ENCODE measurements at regions not wholly inside any gene's neighbourhood (a gene's known extent, or its start where the extent isn't known, plus 50 kb on each side); places are given as distances from the start of the nearest gene placed in this dataset.
"Not testable (repeated sequence)": the region's sequence is repeated elsewhere in the genome, so short reads cannot be mapped to it uniquely, and the experiment has no call there.

DNA sequence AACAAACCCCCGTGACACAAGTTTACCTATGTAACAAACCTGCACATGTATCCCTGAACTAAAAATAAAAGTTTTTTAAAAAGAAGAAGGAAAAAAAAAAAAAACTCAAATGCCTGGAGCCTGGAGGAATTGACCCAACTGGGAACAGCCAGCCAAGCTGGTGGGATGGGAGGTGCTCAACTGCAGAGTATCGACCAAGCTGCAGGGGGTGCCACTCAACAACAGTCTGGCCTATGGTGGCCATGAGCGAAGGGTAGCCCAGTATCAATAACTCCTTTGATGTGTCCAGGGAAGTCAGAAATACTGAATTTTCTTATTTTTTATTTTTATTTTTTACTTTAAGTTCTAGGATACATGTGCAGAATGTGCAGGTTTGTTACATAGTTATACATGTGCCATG, 310.3 kb upstream of the DLGAP1 start:
- DNase-seq (ENCODE audit: low read depth), result no peak

DNA sequence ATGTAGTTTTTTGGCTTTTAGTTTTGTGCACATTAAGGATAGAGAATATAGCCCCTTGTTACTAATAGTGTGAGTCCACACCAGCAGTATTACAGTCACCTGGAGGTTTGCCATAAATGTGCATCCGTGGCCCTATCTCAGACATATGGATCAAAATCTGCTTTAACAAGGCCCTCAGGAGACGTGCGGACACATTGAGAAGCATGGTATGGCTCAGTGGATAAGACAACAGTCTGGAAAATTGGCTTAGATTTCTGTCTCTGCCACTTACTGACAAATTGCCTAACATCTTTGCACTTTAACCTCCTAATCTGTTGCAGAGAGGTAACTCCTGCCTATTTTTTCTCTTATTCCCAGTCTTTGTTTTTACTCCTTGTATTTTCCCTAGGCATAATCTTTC, 307.2 kb upstream of the DLGAP1 start:
- DNase-seq (ENCODE audit: low read depth), result no peak

DNA sequence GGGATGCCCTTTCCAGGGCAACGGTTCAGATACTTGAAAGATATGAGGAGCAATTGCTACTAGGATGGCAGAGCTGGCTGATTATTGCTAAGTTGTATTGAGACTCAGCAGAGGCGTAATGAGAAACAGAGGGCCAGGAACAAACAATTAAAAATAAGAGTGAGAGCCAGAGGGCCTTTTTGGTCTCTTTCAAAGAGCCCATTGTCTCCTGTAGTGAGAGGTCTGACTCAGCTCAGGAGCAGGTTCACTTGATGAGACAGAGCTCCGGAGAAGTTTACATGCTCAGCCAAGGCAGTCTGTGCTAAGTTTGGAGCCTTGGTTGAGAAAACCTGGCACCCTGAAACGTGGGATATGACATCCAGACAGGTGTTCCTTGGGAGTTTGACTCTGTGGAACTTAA, 303.9 kb upstream of the DLGAP1 start:
- DNase-seq (ENCODE audit: low read depth), result no peak

DNA sequence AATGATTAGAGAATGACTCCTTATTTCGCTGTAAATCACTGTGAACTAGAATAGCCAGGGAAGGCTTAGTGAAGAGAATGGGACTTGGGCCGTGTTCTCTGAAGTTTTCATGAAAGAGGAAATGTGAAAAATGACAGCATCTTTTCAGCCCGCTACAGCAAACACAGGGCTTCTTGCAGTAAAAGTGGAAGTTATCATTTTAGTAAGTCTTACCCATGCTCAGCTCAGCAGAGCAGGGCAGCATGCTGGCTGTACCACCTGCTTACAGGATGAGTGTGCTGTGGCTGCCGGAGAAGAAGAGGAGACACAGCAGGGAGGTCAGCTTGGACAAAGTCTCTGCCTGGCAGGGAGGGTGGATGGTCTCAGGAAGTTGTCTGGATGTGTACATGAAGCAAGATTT, 300.7 kb upstream of the DLGAP1 start:
- no peak for DNase-seq (ENCODE audit: low read depth)

DNA sequence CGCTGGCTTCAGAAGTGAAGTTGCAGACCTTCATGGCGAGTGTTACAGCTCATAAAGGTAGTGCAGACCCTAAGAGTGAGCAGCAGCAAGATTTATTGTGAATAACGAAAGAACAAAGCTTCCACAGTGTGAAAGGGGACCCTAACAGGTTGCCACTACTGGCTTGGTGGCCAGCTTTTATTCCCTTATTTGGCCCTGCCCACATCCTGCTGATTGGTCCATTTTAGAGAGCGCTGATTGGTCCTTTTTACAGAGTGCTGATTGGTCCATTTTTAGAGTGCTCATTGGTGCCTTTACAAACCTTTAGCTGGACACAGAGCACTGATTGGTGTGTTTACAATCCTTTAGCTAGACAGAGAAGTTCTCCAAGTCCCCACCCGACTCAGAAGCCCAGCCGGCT, 298.0 kb upstream of the DLGAP1 start:
- not testable (repeated sequence) for DNase-seq (ENCODE audit: low read depth)

DNA sequence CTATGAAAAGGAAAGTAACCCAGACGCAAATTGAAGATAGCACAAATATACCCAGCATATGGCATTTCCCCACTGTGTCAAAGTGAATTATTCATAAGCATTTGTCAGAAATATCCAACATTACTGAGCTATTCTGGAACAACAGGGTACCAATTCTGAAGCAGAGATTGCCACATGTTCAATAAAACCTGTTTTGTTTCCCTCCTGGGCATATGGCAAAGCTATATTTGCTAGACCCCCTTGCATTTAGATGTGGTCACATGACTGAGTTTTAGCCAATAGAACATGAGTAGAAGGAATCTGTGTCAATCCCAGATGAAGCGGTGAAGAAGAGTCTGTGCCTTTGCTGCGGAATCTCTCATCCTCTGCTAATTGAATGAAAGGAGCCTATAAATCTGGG, 296.4 kb upstream of the DLGAP1 start:
- DNase-seq (ENCODE audit: low read depth), result no peak

DNA sequence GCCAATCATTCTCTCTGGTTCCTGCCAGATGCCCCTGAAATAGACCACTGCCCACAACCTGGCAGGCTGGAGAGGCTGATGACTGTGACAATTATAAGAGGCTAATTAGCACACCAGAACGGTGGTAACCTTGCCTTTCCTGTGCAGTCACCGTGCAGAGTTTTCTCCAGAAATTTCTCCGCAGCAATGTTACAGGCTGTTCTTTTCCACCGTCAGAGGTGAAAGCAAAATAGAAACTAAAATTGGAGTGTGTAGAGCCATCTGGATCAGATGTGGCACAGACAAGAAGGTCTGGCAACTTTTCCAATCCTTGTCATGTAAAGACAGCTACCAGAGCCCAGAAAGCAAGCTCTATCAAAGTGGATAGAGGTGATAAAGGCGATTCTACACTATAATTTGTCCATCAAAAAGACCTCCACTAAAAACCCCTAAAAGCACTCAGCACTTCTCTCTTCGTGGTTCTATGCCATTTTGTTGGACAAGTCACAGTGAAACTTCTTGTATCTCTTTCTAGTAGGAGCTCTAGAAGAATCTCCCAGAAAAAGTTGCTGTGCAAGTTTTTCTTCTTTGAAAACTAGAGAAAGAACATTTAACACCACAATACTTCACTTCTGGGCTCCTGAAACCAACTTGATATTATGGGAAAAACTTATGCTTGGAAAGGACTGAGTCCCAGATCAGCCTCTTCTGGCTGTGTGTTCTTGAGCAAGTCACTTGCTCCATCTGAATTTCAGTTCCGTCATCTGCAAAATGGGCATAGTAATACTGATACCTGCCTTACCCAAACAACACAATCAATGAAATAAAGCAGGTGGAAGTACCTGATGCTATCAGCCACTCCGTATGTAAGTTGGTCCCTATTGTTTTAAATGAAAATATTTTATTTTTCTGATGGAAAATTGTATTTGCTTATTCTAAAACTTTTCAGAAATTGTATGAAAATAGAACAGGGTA, 295.6 kb upstream of the DLGAP1 start:
- no peak for DNase-seq (ENCODE audit: low read depth)

DNA sequence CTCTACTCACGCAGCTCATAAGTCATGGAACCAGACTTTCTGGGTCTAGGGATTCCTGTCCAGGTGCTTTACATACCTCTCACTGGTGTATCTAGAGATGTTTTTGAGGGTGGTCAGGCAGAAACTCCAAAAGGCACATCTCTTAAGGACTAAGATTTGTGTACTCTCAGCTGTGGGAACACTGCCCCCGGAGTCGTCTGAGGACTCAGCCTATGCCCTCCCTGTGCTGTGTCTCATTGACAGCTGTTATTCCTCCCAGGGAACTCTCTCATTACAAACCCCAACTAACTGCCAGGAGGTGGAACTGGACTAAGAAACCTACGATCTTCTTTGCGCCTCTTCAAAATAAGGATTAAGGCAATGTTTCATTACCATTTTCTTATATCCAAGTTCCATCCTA, 293.9 kb upstream of the DLGAP1 start:
- DNase-seq (ENCODE audit: low read depth), result no peak

DNA sequence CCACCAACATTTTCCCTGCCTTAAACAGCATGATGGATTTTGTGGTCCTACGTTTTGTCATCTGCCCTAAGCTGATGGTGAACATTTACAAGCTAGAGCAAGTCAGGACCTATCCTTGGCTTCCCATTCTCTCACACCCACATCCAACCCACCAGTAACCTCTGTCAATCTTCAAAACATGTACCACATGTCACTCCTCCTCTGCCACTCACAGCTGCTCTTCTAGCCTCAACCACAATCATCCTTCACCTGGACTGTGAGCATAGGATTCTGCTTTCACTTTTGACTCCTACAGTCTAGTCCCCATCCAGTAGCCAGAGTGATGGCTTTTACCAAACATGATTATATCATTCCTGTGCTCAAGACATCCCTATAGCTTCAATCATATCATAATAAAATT, 279.8 kb upstream of the DLGAP1 start:
- no peak for DNase-seq (ENCODE audit: low read depth)

DNA sequence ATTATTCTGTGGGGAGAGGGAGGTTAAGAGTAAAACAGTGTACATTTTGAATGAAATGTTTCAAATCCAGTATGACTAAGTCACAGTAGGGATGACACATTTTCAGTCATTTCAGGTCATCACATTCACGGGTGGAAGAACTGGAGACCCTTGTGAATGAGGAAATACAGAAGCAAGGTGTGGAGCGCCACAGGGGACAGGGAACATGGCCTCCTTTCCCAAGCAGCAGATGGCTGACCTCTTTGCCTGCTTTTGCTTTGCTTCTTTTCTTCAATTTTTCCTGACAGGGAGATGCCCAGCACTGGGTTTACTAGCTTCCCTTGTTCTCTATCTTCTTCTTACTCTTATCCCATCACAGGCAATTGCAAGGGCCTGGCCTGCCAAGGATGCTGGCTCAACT, 278.9 kb upstream of the DLGAP1 start:
- DNase-seq (ENCODE audit: low read depth), result no peak

DNA sequence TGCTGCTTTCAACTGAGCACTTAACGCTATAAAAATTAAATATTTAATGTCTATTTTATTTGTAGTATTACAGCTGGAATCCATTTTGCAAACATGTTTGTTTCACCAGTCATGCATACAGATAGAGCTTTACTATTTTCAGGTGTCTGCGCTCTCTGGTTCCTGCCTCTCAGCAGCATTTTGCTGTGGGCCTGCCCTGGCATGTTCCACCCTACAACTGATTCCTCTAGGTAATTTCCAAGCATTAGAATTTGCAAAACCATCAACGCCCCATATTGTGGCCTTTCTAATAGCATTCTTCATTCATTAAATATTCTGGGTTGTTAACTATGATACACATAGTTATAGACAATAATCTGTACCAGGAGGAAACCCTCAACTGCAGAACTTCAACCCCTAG, 266.4 kb upstream of the DLGAP1 start:
- no peak for DNase-seq (ENCODE audit: low read depth)

DNA sequence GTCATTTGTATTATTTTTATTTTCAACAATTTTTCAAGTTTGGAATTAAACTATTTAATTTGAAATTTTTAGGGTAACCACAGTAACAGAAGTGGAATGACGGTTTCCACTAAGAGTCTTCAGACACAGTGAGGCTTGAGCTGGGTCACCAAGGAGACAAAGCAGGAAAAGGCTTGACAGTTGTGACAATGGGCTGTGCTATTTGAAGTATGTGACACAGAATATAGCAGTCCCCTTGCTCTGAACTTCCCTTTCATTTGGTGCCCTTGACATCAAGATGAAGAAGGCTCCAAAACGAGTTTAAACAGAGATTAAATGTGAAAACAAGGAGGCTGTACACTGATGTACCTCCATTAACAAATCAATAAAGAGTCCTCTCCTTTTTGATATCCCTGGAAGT, 265.4 kb upstream of the DLGAP1 start:
- no peak for DNase-seq (ENCODE audit: low read depth)

DNA sequence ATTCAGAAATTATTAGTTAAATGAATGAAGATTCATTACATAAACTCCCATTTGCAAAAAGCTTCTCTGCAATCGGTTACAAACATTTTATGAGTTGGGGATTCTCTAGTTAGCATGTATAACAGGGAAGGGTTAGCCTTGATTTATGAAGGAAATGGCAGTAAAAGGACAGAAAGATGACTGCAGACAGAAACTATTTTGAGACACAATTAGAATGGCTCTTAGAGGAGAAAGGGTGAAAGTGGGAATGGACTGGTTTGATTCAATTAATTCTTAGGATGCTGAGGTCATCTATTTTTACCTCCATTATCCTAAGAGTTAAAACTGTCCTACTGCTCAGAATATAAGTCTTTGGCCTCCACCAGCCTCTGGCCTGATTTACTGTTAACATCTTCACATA, 250.8 kb upstream of the DLGAP1 start:
- no peak for DNase-seq (ENCODE audit: low read depth)

DNA sequence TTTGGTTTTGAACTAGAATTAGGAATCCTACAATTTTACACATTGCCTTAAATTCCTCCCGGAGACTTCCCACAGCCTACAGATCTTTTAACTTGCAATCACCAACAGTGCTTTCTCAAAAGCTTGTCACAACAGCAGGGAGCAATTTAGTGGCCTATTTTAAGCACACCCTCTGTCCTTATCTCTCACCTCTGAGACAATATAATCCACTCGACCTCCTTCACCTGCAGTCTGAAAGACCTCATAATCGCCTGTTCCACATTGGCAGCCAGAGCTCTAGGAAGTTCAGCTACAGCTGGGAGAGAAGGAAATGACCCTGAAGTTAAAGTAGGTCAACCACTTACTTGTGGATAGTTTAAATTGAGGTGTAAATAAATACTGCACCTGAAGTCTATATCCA, 249.7 kb upstream of the DLGAP1 start:
- no peak for DNase-seq (ENCODE audit: low read depth)

DNA sequence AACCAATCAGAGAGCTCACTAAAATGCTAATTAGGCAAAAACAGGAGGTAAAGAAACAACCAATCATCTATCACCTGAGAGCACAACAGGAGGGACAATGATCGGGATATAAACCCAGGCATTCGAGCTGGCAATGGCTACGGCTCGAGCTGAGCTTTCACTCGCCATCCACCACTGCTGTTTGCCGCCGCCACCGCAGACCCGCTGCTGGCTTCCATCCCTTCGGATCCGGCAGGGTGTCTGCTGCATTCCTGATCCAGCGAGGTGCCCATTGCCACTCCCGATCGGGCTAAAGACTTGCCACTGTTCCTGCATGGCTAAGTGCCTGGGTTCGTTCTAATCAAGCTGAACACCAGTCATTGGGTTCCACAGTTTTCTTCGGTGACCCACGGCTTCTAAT, 236.7 kb upstream of the DLGAP1 start:
- no peak for DNase-seq (ENCODE audit: low read depth)

DNA sequence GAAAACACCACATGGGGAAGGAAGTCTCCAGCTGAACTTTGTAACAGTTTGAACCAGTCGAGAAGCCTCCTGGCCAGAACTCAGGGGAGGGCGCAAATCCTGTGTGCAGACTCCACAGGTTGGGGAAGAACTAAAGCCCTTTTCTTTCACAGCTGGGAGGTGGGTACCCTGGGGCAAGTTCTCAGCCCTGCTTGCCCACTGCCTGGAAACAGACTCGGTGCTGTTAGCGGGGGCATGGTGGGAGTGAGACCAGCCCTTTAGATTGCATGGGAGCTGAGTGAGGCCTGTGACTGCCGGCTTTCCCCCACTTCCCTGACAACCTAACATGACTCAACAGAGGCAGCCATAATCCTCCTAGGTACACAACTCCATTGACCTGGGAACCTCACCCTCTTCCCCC, 223.6 kb upstream of the DLGAP1 start:
- DNase-seq (ENCODE audit: low read depth), result not testable (repeated sequence)

DNA sequence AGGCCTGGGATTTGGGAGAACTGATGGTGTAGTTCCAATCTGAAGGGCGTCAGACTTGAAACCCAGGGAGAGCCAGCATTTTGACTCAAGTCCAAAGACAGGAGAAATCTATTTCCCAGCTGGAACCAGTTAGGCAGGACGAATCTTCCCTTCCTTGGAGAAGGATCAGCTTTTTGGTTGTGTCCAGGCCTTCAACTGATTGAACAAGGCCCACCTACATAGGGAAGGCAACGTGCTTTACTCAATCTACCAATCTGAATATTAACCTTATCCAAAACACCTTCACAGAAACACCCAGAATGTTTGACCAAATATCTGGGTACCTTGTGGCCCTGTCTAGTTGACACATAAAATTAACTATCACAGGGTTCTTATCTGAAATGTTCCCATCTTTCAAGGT, 221.9 kb upstream of the DLGAP1 start:
- DNase-seq (ENCODE audit: low read depth), result no peak

DNA sequence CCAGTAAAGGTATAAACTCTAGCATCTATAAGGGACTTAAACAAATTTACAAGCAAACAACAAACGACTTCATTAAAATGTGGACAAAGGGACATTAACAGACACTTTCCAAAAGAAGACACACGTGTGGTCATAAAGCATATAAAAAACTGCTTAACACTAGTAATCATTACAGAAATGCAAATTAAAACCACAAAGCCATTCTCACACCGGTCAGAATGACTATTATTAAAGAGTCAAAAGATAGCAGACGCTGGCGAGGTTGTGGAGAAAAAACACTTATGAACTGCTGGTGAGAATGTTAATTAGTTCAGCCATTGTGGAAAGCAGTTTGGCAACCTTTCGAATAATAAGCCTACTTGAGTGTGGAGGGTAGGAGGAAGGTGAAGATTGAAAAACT, 217.1 kb upstream of the DLGAP1 start:
- no peak for DNase-seq (ENCODE audit: low read depth)

DNA sequence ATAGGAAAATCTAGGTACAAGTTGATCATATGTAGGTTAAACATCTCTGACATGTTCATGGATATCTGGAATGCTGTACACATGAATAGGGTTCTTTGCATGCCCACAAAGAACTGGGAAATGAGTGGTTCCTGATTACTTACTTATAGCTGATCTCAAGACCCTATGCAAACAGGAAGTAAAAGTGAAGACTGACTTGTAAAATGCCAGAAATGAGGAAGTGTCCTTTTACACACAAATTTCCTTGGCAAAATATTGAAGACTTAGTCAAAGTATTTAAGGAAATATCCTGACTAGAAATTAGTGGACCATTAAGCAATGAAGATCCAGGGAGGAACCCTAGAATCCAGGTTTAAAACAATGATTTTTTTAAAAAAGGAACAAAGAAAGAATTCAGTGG, 203.7 kb upstream of the DLGAP1 start:
- DNase-seq (ENCODE audit: low read depth), result no peak

DNA sequence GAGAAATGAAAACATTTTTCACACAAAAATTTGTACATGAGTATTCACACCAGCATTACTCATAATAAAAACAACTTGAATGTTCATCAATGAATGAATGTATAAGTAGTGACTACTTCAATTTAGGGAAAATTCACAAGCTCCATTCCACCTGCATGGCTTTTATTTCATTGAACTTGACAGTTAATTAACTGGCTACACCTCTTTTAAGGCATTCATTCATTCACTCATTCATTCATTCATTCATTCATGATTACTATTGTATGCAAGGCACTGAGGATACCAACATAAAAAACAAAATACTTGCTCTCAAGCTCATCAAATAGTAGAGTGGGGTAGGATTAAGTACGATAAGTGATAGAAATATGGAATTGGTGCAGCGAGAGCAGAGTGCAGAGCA, 198.3 kb upstream of the DLGAP1 start:
- no peak for DNase-seq (ENCODE audit: low read depth)

DNA sequence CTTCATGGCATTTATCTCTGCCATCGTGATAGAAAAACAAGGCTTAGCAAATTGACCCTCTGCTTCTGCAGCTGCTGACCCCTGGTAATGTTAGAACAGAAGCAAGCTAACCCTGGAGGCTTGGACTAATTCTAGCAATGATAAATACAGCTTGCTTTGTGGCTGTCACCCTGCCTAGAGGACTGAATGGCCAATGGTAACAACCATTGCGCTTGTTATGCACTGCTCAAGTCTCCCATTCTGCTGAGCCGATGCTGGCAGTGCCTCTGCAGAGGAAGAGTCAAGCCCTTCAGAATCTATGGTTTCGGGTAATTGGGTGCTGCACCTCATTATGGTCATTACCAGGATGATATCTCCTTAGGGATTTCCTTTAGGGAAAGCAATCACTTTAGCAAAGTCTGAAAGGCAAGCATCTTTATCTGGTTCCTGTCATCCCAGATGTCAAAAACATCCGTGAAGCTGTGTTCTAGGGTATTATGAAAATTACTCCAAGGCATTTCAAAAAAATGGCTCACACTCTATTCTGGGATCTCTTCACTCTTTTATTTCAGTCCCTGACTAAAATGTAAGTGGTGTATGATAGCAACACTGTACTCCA, 186.8 kb upstream of the DLGAP1 start:
- no peak for DNase-seq (ENCODE audit: low read depth)

DNA sequence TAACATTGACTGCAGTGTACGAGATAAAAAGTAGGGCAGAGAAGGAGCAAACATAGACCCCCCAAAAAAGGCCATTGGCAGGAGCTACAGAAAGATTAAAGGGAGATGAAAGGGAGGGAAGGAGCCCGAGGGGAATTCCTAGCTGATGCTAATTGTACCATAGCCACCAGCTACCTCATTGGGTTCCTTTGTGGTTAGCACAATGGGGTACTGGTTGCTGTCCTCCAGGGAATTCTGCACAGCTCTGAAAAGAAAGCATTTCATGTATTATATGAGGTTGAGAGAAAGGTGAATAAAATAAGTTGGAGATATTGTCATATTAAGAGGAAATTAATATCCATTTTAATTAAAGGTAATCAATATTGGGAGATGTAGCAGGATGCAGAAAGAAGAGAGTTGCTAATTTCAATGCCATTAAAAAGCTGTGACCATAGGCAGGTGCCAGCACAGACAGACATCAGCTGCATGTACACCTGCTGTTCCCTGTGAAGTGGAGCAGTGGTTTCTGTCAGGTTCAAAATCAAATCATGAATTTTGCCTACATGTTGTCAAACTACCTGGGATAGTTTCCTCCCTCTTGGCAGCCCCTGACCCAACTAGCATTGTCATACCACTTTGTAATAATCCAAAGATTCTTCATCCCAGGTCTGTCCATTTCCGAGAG, 185.4 kb upstream of the DLGAP1 start:
- DNase-seq (ENCODE audit: low read depth), result no peak

DNA sequence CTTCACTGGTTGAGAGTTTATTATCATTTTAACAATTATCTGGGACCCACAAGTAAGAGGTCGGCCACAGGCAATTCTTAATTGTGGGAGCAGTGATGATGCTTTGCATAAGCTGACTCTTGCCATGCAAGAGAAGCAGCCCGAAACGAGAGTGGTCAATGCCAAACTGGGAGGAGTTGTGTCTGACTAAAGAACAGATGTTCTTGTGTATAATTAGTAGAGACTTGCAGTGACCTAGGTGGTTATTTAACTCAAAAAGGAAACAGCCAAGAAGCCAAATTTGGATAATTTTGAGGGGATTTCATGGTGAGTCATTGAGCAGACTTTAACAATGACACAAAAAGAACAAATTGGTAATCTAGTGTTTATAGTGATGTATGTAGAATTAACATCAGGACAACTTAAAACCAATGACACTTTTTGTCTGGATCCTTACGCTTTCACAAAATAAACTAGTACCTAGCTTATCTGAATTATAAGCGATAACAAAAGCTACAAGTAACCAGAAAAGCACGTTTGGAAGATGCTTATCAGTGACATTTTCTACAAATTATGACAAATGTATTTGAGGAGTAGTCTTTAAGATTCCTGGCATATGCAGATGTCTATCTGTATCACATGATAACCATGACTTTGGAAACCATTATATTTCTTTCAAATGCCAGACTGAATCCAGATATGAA, 184.7 kb upstream of the DLGAP1 start:
- no peak for DNase-seq (ENCODE audit: low read depth)

Measured in T follicular helper cell (primary cell).